ENCODE measurements at regions not wholly inside any gene's neighbourhood (a gene's known extent, or its start where the extent isn't known, plus 50 kb on each side); places are given as distances from the start of the nearest gene placed in this dataset.

- TF ChIP-seq POLR2AphosphoS5 (IDR thresholded peaks at IDR 0.05; ENCODE audit: low read depth, low read length) (no peak), TAF1 (IDR thresholded peaks at IDR 0.05; ENCODE audit: borderline replicate concordance, insufficient read depth, low read length) (no peak), REST (IDR thresholded peaks at IDR 0.05; ENCODE audit: insufficient read depth in 1 of 2, low read depth in 2 of 2, low read length in 2 of 2) (no peak), FOXP2 (optimal IDR thresholded peaks at IDR 0.05; ENCODE audit: borderline replicate concordance, extremely low read depth, extremely low read length, insufficient read depth) (no peak)
Measured at GRCh38 chr14:87388946-87389345, 604.0 kb downstream of the GALC start.

All from PFSK-1 (cell line).